Stimulated activated effector memory CD8-positive, alpha-beta T cell treated with anti-CD3 and anti-CD28 coated beads, Interleukin-12 subunit alpha, Interleukin-12 subunit beta, amount 100 ng/mL, for 72 hours (primary cell): ENCODE measurements at regions not wholly inside any gene's neighbourhood (a gene's known extent, or its start where the extent isn't known, plus 50 kb on each side); places are given as distances from the start of the nearest gene placed in this dataset.

Experiments used
- ATAC-seq: fragments of 150-1000 bp; cut with Tn5 transposase; 2 replicates; pipeline ENCODE4 v1.10.0; 2021
- DNase-seq, 2 donors: peaks; one replicate each; pipeline ENCODE4 v3.0.0; 2021 to 2022; ENCODE audit warnings: low spot score in 2 of 2
- H3K27ac Mint-ChIP-seq: one replicate; pipeline ENCODE4 v1.8.0; 2022; ENCODE audit warnings: mild to moderate bottlenecking, mixed read lengths
- H3K36me3 Mint-ChIP-seq: one replicate; pipeline ENCODE4 v1.8.0; 2022; ENCODE audit warnings: mild to moderate bottlenecking, mixed read lengths
- H3K4me1 Mint-ChIP-seq: one replicate; pipeline ENCODE4 v1.8.0; 2022; ENCODE audit warnings: mixed read lengths
- H3K4me3 Mint-ChIP-seq: one replicate; pipeline ENCODE4 v1.8.0; 2022; ENCODE audit warnings: mild to moderate bottlenecking, mixed read lengths
- H3K9me3 Mint-ChIP-seq: one replicate; pipeline ENCODE4 v1.8.0; 2022; ENCODE audit warnings: mixed read lengths

DNA sequence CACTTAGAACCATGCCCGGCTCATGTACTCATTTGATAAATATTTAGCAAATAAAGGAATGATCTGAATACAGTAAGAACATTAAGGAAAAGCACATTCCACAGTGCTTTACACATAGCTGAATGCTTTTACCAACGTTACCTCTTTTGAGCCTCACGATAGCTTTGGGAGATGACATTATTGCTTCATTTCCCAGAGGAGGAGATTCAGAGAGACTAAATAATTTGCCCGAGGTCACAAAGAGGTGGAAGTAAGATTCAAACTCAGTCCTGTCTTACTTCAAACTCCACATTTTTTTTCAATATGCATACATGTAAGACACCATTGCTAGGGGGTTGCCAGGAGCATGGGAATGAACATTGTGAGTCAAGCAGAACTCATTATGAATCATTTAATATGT is 538.5 kb downstream of the BCOR start:
- no peaks in the 10 kb centered on the region for H3K36me3 Mint-ChIP-seq
- no peak overlapping the region for H3K27ac Mint-ChIP-seq
- no peaks in the 10 kb centered on the region for H3K9me3 Mint-ChIP-seq
- ATAC-seq (no peak), DNase-seq (no peak)
- no peak overlapping the region for H3K4me3 Mint-ChIP-seq
- H3K4me1 Mint-ChIP-seq: no peaks in the 10 kb centered on the region

DNA sequence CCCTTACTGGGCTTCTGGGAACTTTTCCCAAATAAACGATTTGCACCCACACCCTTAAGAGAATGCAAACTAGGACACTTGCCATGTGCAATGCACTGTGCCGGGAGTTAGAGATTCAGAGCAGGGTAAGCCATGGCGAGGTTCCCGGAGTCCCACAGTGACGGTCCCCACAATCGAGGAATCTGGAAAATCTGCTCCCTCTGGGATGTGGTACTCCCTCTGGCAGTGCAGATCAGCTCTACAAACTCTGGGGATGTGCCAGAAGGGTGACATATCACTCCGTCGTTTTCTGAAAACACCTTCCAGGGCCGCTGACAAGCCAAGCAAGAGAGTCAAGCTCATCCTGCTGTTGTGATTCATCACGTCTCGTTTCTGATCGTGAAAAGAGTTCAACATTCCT is 537.5 kb downstream of the BCOR start:
- Mint-ChIP-seq H3K4me1 (no peaks in the 10 kb centered on the region), H3K27ac (no peak overlapping the region), H3K36me3 (no peaks in the 10 kb centered on the region), H3K9me3 (no peaks in the 10 kb centered on the region), H3K4me3 (no peak overlapping the region)
- no peak for ATAC-seq
- no peak for DNase-seq

DNA sequence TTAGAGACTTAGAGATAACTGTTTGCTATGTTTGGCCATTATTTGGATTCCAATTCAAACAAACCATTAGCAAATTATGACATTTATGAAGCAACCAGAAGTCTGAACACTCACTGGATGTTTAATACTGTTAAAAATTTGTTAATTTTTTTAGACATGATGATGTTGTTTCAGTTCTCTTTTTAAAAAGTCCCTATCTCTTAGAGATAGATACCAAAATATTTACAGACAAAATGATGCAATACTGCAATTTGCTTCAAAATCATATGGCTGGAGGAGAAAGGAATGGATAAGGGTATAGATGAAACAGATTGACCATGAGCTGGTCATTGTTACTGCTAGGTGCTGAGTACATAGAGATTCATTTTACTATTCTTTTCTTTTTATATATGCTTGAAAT is 534.6 kb downstream of the BCOR start:
- Mint-ChIP-seq H3K4me1 (no peaks in the 10 kb centered on the region), H3K36me3 (no peaks in the 10 kb centered on the region), H3K27ac (no peak overlapping the region), H3K4me3 (no peak overlapping the region), H3K9me3 (no peaks in the 10 kb centered on the region)
- ATAC-seq (no peak), DNase-seq (no peak)

DNA sequence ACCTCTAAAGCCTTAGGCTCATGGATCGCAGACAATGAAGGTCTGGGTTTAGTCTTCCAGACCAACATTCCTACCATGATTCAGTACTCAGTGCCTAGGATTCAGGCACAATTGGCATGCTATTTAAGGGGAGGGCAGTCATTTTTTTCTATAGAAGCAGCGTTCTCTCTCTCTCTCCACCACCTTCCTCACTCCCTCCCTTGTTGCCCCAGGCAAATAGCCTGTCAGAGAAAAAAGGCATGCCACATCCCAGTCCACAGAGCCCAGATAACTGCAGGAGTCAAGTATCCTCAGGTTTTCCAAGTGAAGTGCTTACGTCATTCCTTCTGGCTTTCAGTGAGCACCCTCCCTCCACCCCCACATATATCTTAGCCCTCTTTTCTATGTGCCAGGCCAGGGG is 533.0 kb downstream of the BCOR start:
- no peak for DNase-seq
- H3K27ac Mint-ChIP-seq: no peak overlapping the region
- no peaks in the 10 kb centered on the region for H3K4me1 Mint-ChIP-seq
- no peaks in the 10 kb centered on the region for H3K36me3 Mint-ChIP-seq
- no peak for ATAC-seq
- H3K9me3 Mint-ChIP-seq: no peaks in the 10 kb centered on the region
- no peak overlapping the region for H3K4me3 Mint-ChIP-seq

DNA sequence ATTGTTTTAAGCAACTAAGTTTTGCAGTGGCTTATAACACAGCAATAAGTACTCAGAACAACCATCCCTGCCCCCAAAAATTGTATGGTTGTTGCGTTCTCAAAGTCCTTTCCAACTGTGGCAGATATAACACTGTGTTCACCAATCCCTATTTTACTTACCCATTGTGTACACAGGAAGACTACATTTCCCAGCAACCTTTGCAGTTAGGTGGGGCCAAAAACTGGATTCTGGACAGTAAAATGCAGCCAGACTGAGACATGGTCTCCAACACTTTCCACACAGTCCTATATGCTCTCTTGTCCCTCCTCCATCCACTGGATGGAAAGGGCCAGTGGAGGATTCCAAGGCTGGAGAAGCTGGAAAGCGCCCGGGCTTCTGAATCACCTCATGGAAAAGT is 523.6 kb downstream of the BCOR start:
- no peak overlapping the region for H3K27ac Mint-ChIP-seq
- H3K4me1 Mint-ChIP-seq: peaks cover 18% of the 10 kb centered on the region
- H3K9me3 Mint-ChIP-seq: no peaks in the 10 kb centered on the region
- no peaks in the 10 kb centered on the region for H3K36me3 Mint-ChIP-seq
- no peak for DNase-seq
- ATAC-seq: no peak
- H3K4me3 Mint-ChIP-seq: no peak overlapping the region

DNA sequence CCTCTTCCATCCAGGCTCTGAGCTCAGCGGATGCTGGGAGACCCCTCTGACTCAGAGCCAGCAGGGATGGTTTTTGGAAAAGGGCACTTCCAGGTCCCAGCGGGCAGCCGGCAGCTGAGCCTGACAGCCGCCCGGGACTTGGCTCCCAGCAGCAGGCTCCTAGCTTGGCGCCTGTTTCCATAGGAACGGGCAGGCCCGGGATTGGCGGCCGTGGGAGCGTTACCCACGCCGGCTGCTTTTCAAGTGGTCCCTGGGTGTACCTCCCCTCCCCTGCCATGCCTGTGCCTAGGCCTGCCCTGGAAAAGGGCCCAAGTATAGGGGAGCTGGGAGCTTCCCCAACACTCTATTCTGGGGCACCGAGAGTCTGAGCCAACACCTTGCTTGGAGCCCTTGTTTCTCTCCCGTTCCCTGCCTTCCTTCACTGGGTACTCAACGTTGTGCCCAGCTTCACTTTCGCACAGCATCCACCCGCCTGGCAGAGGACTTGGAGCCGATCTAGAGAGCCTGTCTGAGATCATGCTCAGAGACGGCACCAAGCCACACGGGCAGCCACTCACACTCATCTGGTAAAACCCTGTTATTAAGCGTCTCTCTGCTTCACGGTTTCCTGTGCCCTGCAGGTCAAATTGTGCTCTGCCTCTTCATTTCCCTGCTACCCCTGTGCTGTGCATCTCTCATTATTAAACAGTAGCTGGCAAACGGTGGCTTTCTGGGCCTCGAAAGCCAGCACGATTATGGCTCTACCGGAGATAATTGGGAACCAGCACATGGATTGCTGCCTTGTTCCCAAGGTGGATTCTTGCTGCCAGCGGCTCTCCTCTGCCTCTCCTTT is 521.5 kb downstream of the BCOR start:
- no peaks in the 10 kb centered on the region for H3K9me3 Mint-ChIP-seq
- H3K27ac Mint-ChIP-seq: peak overlapping the region; percentile 60
- no peaks in the 10 kb centered on the region for H3K36me3 Mint-ChIP-seq
- ATAC-seq (no peak), DNase-seq (no peak)
- peaks cover 24% of the 10 kb centered on the region for H3K4me1 Mint-ChIP-seq
- no peak overlapping the region for H3K4me3 Mint-ChIP-seq

DNA sequence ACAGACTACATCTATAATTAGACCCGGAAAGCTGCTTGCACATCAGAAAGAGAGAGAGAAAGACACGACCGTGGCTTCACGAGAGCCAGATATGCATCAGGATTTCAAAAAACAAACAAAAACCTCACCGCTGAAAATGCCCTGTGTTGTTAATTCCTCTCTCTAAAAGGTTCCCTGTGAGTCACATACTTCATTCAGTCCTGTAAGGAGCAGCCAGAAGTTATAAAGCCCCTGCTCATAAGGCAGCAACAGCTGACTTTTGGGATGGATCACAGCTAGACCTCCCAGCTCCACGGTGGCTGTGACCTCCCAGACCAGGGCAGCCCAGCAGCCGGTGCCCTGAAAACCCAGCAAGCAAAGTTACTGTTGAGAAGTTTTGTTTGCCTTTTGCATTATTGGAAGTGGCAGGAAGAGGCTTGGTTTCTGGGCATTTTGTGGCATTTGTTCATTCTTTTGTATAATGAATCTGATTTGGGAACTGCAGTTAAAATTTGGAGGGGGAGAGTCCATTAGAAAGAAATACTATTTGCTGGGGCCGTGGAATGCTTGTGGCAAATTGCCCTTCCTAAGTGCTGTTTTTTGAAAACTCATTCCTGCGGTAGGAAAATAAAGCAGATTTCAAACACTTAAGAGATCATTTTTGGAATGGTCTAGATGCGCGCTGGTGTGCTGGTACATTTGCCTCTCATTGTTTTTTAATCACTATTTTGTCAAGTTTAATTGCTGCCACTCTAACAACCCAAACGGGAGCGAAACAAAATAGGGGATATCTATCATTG is 520.4 kb downstream of the BCOR start:
- DNase-seq (no peak), ATAC-seq (no peak)
- Mint-ChIP-seq H3K9me3 (no peaks in the 10 kb centered on the region), H3K4me3 (no peak overlapping the region), H3K4me1 (peaks cover 24% of the 10 kb centered on the region), H3K27ac (peak overlapping the region; percentile 60), H3K36me3 (no peaks in the 10 kb centered on the region)

DNA sequence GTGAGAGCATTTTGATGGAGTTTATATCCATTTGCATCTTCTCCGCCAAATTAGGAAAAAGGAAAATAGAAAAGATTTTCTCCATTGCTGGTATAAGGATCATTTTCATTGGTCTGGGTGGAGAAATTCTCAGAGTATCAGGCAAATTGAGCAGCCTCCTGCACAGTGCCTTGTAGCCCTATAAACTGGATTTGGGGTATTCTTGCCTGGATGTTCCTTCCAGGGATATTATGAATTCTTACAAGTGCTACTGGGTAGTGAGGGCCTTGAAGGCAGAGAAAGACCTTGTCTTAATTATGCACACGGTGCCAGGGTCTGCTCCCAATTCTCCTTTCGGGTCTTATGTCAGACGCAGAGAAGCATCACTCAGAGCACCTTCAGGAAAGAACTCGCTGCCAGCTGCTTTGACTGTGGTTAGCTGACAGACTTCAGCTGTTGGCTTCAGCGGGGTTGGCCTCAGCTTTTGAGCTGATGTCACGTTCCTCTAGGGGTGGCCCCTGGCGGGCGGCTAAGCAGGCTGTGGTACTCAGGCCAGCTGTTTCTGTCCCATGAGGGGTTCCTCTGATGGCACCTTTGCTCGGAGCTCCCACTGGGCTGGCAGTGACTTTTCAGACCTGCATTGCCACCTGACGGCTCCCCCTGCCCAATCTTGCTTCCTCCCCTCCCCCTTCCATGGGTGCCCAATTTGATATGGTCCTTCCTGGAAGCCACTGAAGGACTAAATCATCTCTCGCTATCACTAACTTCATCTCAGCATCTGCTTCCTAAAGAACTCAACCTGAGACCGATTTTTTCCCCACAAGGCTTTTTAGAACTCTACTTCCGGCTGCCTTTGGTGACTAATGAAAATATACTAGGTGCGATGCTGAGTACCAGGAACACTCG is 519.5 kb downstream of the BCOR start:
- peak; percentile 96 for ATAC-seq
- H3K36me3 Mint-ChIP-seq: no peaks in the 10 kb centered on the region
- peak overlapping the region; percentile 69 for H3K27ac Mint-ChIP-seq

DNA sequence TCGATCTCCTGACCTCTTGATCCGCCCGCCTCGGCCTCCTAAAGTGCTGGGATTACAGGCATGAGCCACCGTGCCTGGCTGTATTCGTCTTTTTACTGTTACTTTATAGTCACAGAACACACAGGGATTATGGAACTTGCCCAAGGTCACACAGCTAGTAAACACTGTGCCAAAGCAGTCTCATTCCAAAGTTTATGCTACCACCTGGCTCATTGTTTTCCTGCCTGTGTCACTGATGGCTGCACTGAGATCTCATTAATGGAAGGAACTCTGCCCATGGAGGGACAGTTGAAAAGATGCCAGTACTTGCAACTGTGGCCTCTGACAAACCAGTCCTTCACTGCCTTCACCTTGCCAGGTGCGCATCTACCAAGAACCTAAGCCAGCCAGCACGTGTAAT is 517.7 kb downstream of the BCOR start:
- H3K4me3 Mint-ChIP-seq: no peak overlapping the region
- peaks cover 24% of the 10 kb centered on the region for H3K4me1 Mint-ChIP-seq
- H3K36me3 Mint-ChIP-seq: no peaks in the 10 kb centered on the region
- H3K9me3 Mint-ChIP-seq: no peaks in the 10 kb centered on the region
- H3K27ac Mint-ChIP-seq: no peak overlapping the region
- ATAC-seq: no peak
- DNase-seq: no peak

More for the DNA sequence above, 519.5 kb downstream of the BCOR start:
- H3K4me3 Mint-ChIP-seq: peak overlapping the region; percentile 33
- no peaks in the 10 kb centered on the region for H3K9me3 Mint-ChIP-seq
- DNase-seq: peak; percentile 17 to 65
- peaks cover 24% of the 10 kb centered on the region for H3K4me1 Mint-ChIP-seq

DNA sequence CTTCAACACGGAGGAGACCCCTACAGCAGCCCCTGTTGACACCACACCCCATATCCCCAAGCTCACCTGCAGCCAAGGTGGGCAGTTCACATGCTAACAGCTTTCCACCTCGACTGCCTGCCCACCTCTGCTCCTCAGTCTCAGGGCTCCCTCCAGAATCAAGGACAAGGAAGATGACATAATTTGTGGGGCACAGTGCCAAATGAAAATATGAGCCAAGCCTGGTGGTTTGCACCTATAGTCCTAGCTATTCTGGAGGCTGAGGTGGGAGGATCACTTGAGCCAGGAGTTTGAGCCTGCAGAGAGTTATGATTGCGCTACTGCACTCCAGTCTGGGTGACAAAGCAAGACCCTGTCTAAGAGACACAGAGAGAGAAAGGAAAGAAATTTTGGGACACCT is 516.3 kb downstream of the BCOR start:
- Mint-ChIP-seq H3K9me3 (no peaks in the 10 kb centered on the region), H3K4me1 (peaks cover 24% of the 10 kb centered on the region), H3K4me3 (no peak overlapping the region), H3K36me3 (no peaks in the 10 kb centered on the region), H3K27ac (no peak overlapping the region)
- no peak for DNase-seq
- ATAC-seq: no peak

DNA sequence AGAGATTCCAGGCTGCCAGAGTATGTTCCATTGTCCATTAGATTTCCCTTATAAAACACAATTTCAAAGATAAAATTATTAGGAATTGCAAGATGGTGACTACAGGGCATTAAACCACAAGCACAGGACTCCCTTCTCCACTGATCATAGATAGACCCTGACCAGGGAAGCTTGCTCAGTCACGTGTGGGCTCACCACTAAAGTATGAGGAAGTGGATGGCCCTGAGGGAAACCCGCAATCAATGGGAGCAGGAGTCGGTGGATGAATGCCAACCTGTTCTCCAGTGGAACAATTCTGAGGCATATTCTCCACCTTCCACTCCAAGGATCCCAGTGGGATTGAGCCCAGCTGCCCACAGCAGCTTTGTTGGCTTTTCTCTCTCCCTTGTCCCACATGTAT is 515.7 kb downstream of the BCOR start:
- Mint-ChIP-seq H3K27ac (peak overlapping the region; percentile 34), H3K36me3 (no peaks in the 10 kb centered on the region), H3K4me3 (no peak overlapping the region), H3K9me3 (no peaks in the 10 kb centered on the region), H3K4me1 (peaks cover 17% of the 10 kb centered on the region)
- DNase-seq (no peak), ATAC-seq (no peak)

DNA sequence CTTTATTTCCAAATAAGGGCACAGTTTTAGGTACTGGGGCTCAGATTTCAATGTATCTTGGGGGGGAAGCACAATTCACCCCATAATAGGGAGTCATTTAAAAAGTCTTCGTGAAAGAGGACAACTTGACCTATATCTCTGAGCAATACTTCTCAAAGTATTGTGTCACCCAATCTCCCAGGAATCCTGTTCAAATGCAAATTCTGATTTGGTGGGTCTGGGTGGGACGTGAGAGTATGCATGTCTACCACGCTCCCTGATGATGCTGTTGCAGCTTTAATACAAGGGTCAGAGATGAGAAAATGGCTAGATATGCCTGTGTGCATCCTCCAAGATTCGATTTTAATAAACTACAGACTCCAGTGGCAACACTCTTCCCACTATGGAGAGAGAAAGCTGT is 514.8 kb downstream of the BCOR start:
- ATAC-seq (no peak), DNase-seq (no peak)
- H3K36me3 Mint-ChIP-seq: no peaks in the 10 kb centered on the region
- no peak overlapping the region for H3K27ac Mint-ChIP-seq
- H3K9me3 Mint-ChIP-seq: no peaks in the 10 kb centered on the region
- H3K4me1 Mint-ChIP-seq: peaks cover 12% of the 10 kb centered on the region
- H3K4me3 Mint-ChIP-seq: no peak overlapping the region

DNA sequence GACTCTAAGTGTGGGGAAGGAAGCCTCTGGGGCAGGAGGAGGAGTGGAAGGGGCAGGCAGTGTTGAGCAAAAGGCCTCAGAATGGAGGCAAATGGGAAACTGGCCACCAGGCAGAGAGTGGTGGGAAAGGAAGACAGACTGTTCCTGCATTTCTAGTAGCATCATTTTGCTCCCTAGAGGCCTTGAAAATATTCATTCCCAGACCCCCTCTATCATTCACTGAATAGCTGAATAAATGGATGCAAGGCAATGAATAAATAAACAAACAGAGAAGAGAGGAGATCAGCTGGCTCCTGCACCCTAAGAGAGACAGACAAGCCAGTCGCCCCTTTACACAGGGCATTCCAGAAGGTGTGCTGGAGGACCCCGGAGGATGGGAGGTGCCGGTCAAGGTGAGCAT is 511.9 kb downstream of the BCOR start:
- DNase-seq (no peak), ATAC-seq (no peak)
- Mint-ChIP-seq H3K4me3 (no peak overlapping the region), H3K36me3 (no peaks in the 10 kb centered on the region), H3K9me3 (no peaks in the 10 kb centered on the region), H3K4me1 (no peaks in the 10 kb centered on the region), H3K27ac (no peak overlapping the region)

DNA sequence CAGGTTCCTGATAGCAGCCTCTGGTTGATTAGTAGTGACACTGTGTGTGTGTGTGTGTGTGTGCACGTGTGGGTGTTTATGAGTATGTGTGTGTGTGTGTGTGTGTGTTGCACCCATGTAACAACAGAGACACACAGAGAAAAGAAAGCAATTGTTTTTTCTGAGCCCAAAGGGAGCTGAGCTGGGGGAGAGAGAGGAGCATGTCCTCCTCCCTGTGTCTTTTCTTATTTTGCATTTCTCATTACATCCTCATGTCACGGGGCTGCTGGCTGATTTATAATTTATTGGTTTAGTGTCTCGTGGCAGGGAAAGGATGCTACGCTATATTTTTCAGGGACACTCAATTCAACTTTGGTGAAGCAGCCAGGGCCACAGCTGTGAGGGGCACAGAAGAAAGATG is 511.4 kb downstream of the BCOR start:
- Mint-ChIP-seq H3K36me3 (no peaks in the 10 kb centered on the region), H3K9me3 (no peaks in the 10 kb centered on the region), H3K27ac (no peak overlapping the region), H3K4me1 (no peaks in the 10 kb centered on the region), H3K4me3 (no peak overlapping the region)
- ATAC-seq (no peak), DNase-seq (no peak)

DNA sequence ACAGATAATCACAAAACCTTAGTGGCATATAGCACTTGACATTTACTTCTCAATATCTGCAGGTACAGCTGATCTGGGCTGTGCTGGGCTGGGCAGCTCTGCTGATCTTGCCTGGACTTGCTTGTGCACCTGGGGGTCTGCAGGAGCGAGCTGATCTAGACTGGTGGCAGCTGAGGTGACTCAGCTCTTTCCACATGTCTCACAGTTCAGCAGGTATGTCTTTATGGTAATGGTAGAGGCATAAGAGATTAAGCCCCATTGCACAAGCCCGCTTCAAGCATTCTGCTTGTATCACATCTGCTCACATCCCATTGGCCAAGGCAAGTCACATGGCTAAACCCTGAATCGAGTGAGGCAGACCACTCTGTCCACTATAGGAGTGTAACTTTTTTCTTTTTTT is 506.7 kb downstream of the BCOR start:
- H3K27ac Mint-ChIP-seq: no peak overlapping the region
- H3K4me1 Mint-ChIP-seq: no peaks in the 10 kb centered on the region
- H3K36me3 Mint-ChIP-seq: no peaks in the 10 kb centered on the region
- H3K4me3 Mint-ChIP-seq: no peak overlapping the region
- no peak for DNase-seq
- ATAC-seq: no peak
- no peaks in the 10 kb centered on the region for H3K9me3 Mint-ChIP-seq
